GM15510 (cell line): ENCODE measurements at regions not wholly inside any gene's neighbourhood (a gene's known extent, or its start where the extent isn't known, plus 50 kb on each side); places are given as distances from the start of the nearest gene placed in this dataset.

Experiments used
- POLR2A ChIP-seq: IDR thresholded peaks from 3 replicates; pipeline ENCODE4 v1.6.1; 2011; ENCODE audit warnings: borderline replicate concordance; ENCODE audit not compliant: insufficient read length; ENCODE audit errors: extremely low read depth

DNA sequence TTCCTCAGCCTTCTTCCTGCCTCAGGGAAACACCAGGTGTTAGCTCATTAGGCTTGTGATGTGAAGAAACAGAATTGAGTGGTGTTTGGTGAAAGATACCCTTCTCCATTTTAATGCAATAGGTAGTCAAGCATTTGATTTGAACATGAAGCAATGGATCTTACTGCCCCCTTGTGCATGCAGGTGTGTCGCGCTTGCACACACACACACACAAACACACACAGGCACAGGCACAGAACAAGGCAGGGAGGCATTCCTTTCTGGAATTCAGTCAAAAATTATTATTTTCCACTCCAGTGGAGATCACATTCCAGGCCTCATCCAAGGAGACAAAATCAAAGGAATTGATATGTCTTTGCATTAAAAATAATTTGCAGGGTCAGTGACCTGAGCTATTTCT lies 667.0 kb upstream of the MARCKS start:
- no peak for TF ChIP-seq POLR2A

DNA sequence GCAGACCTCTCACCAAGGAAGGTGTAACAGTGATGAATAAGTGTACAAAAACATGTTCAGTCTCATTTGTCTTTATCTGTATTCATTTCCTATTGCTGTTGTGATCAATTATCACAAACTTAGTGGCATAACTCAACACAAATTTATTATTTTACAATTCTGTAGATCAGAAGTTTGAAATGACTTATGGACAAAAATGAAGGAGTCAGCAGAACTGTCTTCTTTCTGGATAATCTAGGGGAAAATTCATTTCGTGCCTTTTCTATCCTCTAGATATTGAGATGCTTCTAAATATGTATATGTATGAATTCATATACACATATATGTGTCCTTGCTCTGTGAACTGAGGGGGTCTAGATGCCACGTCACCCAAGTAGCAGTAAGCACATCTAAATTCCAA lies 663.1 kb upstream of the MARCKS start:
- TF ChIP-seq POLR2A = no peak

DNA sequence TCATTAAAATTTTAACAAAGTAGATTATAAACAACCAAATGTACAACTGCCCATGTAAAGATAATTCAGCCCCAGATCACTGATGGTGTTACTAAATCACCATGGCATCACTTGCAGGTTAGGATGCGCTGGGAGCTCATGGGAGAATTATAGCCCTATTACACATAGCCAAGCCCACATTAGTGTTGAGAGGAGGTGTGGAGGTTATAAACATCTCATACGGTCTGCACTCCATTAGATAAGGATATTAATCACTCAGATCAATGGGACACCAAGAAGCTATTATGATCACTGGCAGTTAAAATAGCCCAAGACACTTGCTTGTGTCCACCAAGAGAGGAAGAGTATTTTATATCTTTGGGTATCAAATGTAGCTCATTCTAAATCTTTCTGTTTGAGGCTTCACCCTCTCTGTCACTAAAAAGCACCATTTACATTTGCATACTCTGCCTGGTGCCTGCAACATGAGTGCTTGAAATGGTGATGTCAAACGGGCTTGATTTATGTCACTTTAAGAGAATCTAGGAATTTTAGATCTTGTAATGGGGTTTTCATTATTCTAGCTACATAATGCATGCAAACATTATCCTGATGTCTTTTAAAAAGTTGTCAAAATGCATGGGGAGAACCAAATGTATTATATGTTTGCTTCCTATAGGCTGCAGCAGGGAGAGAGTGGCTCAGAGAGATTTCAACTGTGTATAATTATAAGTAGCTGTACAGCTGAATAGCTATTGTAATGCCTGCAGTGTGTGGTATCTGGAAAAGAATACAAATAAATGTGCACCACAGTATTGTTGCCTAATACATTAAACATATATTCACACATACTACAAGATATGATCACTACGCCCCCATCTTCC lies 654.1 kb upstream of the MARCKS start:
- TF ChIP-seq POLR2A = no peak

DNA sequence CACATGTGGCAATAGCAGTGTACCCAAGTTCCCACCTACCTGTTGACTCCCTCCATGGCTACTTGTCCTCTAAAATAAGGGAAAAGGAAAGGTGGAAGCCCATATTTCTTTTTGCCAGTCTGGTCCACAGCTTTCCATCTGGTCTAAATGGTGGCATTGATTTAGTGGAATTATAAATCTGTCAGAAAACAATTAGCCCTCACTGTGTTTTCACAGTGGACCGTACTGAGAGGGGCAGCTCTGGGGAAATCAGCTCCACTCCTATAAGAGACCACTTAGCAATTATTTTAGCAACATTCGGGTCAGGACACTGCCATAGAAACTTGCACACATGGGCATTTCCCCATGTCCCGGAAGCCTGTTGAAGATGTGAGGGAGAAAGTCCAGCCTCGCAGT lies 653.4 kb upstream of the MARCKS start:
- no peak for TF ChIP-seq POLR2A

DNA sequence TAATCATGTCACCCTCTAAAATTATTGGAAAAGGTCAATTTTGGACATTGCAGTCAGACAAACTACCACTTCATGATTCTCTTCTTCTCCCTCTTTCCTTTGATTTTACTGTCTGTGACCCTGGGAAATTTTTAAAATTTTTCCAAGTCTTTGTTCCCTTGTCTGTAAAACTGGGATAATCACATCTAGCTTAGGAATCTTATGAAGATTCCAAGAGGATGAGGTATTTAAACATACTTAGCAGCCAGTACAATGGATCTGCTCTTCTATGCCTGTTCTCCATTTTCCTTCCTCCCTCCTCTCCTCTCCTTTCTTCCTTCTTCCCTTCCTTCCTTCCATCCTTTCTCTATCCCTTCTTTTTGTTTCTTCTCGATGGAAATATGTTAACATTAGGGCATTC lies 651.6 kb upstream of the MARCKS start:
- no peak for TF ChIP-seq POLR2A

DNA sequence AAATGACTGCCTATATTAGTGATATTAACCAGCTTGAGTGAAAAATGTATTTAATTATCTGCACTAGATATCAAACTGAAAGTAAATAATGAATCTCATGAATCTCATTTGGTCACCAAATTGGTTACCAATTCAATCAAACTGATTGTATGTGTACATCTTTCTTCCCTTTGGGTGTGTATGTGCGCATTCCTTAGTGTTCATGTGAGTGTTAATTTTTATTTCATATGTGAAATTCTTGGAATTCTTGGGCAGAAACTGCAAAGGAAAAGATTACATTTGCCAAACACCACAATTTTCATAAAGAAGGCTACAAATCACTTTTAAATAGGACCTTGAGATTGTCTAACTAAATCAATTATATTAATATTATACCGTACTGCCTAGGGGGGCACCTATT lies 648.4 kb upstream of the MARCKS start:
- TF ChIP-seq POLR2A = no peak

DNA sequence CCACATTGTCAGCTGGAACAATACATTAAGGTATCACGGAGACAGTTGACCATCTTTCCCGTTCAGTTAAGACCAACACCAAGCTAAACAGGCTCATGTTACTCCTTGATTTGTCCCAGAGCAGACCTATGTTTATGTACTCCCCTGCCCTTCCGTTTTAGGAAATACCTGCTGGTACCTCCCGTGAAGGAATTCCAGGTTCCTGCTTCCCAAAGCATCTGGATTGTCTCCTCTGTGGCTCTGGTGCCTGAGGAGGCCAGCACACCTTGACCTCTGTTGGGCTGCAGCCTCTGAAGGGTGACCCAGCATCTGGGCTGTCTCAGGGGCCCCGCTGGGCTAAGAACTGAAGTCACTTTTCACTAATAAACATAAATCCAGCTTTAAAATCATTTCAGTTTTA lies 647.8 kb upstream of the MARCKS start:
- no peak for TF ChIP-seq POLR2A

DNA sequence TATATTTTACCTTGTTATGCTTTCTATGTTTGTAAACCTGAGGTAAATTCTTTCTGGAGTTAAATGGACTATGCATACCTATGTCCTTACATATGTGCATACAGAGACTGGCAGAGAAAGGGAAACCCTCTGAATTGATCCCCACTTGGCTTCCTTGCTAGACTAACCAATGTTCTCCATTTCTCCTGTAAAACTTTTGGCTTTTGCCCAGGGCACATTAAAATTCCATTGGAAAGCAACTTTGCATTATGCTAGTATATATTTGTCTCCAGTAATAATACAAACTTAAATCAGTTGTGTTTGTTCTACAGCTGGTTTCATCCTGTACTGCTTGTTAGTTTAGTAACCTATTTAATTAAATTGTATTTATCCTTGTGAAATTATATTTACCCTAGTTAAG lies 646.0 kb upstream of the MARCKS start:
- no peak for TF ChIP-seq POLR2A

DNA sequence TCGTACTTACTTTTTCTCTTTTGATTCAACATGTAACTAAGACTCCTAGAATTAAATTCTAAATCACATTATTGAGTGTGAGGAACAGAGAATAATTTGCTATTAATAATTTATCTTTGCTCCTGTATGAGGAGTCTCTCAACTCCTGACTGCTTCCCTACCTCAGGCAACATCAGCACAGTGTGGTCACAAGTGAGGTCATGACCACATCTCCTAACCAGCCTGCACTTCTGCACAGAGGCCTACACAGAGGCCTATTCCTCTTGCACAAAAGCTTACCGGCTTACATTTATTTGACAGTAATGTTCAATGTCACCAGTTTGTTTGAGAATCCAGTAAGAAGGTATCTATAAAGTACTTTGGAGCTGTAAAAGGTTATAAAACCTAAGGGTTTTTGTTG lies 637.4 kb upstream of the MARCKS start:
- TF ChIP-seq POLR2A = no peak

DNA sequence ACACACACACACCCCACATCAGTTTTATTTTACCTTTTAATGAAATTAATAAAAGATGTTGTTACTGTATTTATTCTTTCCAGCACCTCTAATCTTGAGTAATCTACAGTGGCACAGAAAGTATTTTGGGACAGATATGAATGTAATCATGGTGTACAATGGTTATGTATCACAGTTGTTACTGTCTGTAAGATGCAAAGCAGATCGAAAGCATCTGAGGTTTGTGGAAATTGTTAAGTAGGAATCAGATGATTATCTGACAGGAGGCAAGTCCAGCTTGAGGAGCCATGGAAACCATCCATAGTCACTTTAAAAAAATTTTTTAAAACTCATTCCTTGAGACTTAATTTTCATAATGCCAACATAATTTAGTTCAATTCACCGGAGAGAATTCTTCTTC lies 636.3 kb upstream of the MARCKS start:
- TF ChIP-seq POLR2A = no peak

DNA sequence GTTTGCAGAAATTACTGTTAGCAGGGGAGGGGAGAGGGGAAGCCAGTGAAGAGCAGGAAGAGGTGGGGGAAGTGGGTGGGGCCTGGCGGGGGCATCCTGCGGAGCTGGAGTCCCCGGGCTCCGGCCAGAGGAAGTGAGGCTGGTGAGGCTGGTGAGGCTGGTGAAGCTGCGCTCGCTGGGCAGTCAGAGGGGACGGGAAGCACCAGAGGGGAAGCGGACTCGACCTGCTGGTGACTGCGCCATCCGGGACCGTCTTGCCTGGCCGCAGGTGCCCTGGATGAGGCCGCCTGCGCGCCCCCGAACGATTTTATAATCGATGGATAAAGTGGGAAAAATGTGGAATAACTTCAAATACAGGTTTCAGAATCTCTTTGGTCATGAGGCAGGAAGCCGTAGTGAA lies 635.3 kb upstream of the MARCKS start:
- TF ChIP-seq POLR2A = no peak

DNA sequence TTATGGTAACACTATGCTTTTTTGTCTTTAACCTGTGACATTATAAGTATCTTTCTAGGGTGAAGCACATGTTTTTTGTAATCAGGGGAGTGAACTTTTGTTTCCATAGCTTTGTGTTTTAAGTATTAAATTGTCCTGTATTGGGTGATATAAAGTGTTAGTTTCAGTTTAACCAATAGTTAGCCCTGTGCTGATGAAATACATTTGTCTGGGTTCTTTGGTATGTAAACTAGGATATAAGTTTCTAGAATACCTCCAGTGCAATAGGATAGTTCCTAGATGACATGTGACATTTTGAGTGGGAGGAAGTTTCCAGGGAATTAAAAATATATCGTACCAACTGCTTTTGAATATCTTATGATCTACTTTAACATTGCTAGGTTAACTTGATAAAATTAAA lies 611.0 kb upstream of the MARCKS start:
- TF ChIP-seq POLR2A = no peak

DNA sequence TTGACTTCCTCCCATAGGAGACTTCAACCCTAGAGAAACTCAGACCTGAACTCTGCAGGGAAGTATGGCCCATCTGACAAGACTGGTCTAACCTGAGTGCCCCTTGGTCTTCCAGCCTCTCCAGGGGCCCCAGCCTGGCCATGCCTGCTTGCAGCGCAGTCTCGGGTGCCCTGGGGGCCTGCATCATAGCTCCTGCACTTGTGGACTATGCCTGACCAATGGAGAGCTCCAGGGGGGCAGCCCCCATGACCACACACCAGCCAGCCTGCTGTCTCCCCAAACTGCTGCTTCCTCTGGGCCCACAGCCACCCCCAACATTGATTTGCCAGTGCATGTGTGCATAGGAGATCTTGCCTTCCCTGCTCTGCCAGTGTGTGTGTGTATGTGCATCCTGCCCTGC lies 608.6 kb upstream of the MARCKS start:
- TF ChIP-seq POLR2A = no peak

DNA sequence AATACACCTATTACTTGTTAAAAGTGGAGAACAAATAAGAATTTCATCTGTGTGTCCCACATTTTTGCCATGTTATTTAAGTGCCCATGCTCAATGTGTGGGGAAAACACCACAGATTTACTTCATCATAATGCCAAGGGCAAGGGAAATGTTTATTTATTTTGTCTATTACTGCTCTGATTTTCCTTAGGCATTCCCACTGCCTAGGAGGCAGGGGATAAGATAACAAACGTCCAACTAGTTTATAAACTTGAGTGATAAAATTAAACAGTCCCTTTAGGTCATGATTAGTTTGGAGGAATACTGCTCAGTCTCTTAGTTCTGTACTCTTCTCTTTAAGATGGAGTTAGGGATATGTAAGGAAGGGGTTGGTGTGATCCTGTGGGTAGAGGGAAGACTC lies 598.4 kb upstream of the MARCKS start:
- no peak for TF ChIP-seq POLR2A

DNA sequence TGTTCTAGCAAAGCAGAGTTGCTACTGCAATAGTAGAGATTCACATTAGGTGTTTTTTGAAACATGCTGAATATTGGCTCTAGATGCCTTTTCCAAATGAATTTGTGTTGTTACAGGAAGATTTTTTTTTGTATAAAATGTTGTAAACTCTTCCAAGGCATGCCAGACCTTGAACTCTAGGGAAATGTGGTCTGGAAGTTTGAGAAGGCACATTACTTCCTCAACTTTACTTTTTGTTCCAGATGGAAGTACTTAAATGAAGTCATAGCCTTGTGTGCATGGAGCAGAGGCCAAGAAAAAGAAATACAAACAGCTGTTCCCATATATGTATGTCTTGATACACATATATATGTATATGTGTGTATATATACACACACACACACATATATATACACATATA lies 585.7 kb upstream of the MARCKS start:
- TF ChIP-seq POLR2A = no peak

DNA sequence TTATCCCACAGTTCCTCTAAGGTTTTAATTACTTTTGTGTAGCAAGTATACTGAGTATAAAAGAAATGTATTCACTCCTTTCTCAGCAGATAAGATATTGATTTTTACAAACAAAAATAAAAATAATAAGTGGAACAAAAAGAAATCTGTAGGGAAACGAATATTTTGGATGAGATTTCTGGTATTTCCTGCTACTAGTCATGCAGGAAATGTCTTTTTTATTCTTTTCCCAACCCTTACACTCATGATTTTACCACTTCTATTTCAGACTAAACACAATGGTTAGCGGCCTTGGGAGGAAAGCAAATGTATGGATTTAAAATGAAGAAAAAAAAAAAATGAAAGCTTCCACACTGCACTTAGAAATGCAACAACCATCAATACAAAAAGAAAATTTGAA lies 580.5 kb upstream of the MARCKS start:
- no peak for TF ChIP-seq POLR2A

DNA sequence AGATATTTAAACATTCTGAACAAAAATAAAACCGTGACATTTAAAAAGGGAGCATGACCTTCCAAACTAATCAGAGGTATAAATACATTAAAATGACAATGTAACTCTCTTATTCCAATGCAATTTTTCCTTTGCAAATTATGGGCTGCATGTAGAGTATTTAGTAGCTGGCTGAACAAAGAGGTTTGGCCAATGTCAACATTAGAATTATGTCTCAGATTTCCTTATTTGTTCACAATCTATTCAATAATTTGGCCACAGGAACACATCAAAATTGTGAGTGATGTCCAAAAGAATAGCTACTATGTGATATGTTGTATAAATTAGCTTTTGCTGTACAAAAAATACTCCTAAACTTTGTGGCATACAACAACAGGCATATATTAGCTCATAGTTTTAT lies 580.0 kb upstream of the MARCKS start:
- TF ChIP-seq POLR2A = no peak
